Ovary (tissue), 7 donors: ENCODE measurements at regions not wholly inside any gene's neighbourhood (a gene's known extent, or its start where the extent isn't known, plus 50 kb on each side); places are given as distances from the start of the nearest gene placed in this dataset.

Experiments used
- DNase-seq, 5 donors: peaks; one replicate each; pipeline ENCODE4 v3.0.0-alpha.2; 2019 to 2020
- H3K27ac ChIP-seq, 2 donors: fragments of 200-600 bp; one replicate each; pipeline versions ENCODE4 v1.5.1 to v1.8.0; 2019 to 2022
- H3K27me3 ChIP-seq: fragments of 200-600 bp; one replicate; pipeline ENCODE4 v1.8.0; 2022
- H3K36me3 ChIP-seq: fragments of 200-600 bp; sonication (generic); one replicate; pipeline ENCODE4 v1.5.1; 2019
- H3K4me1 ChIP-seq: one replicate; pipeline ENCODE4 v1.8.1; 2013; ENCODE audit warnings: mild to moderate bottlenecking, moderate library complexity; ENCODE audit not compliant: insufficient read depth
- H3K4me3 ChIP-seq: fragments of 200-600 bp; sonication (generic); one replicate; pipeline ENCODE4 v1.5.1; 2017
- H3K9me3 ChIP-seq, 2 donors: fragments of 200-600 bp in 1 of 2; sonication (generic) in 1 of 2; one replicate each; pipeline versions ENCODE4 v1.5.1 to v1.8.1; 2013 to 2019; ENCODE audit warnings: mild to moderate bottlenecking in 1 of 2, moderate library complexity in 1 of 2
- CTCF ChIP-seq, 3 donors: fragments of 450-650 bp in 2 of 3; fragments of 200-600 bp in 1 of 3; IDR thresholded peaks; one replicate each; pipeline versions ENCODE4 v1.5.1 to v1.8.0; 2016 to 2022; ENCODE audit warnings: antibody characterized with exemption in 3 of 3, mild to moderate bottlenecking in 1 of 3
- EP300 ChIP-seq: sonication (generic); formaldehyde crosslinking; IDR thresholded peaks from one replicate; pipeline ENCODE4 v1.6.1; 2017; ENCODE audit warnings: antibody characterized with exemption
- POLR2A ChIP-seq: fragments of 450-650 bp; IDR thresholded peaks from one replicate; pipeline ENCODE4 v1.6.1; 2017; ENCODE audit warnings: antibody characterized with exemption, mild to moderate bottlenecking, moderate library complexity
- WGBS, 3 donors: extraction: QIAGEN DNeasy Blood & Tissue Kit in 1 of 3; methylation state at CpG; one replicate each; pipeline versions ENCODE4 v1.1.5 to v1.1.7; 2013 to 2017; 5-methylcytosine and 5-hydroxymethylcytosine counted together
- intact Hi-C, 4 donors: fragments of 100-400 bp; cut with DNase I; formaldehyde crosslinking; loops; one replicate each; pipeline versions ENCODE4 v1.11.0 to v1.15.1; 2022 to 2023
- donor health status: DM: no; HTN: no; CAD: no; lungs with moderate emphysema.
- donor health status: DM: no; HTN: no; CAD: no.
- donor health status: Bipolar disorder and iron deficiency.
- donor health status: DM: no; HTN: no; CAD: no.
- donor health status: DM: yes; HTN: yes; CAD: no.

- Histone ChIP-seq H3K4me3 (no peak overlapping the region), H3K36me3 (no peaks in the 10 kb centered on the region), H3K27ac (no peak overlapping the region), H3K4me1 (no peaks in the 10 kb centered on the region), H3K9me3 (no peaks in the 10 kb centered on the region), H3K27me3 (no peaks in the 10 kb centered on the region)
- intact Hi-C loops, result no loop called here
- no peak for DNase-seq
- WGBS, 3 donors, result 54 to 65% (median 55%) methylated on average over 7 of the region's 7 CpGs
- no peak for TF ChIP-seq POLR2A
- no peak for TF ChIP-seq CTCF (IDR thresholded peaks at IDR 0.05)
- no peak for TF ChIP-seq EP300
These were observed 501.1 kb downstream of the VRK1 start for GRCh38 chr14:97298331-97298730.

- DNase-seq, result no peak
- H3K36me3 ChIP-seq, result no peaks in the 10 kb centered on the region
- no peak overlapping the region for H3K4me3 ChIP-seq
- no peaks in the 10 kb centered on the region for H3K4me1 ChIP-seq
- intact Hi-C loops, result no loop called here
- 76 to 82% (median 78%) methylated on average over 14 of the region's 14 CpGs for WGBS, 3 donors
- H3K27me3 ChIP-seq, result no peaks in the 10 kb centered on the region
- H3K27ac ChIP-seq, result no peak overlapping the region
- H3K9me3 ChIP-seq, result no peaks in the 10 kb centered on the region
- no peak for TF ChIP-seq EP300
- no peak for TF ChIP-seq CTCF (IDR thresholded peaks at IDR 0.05)
- no peak for TF ChIP-seq POLR2A
These were observed 501.6 kb downstream of the VRK1 start for GRCh38 chr14:97298736-97299135.

GRCh38 chr14:97299661-97300060, 502.5 kb downstream of the VRK1 start:
- Histone ChIP-seq H3K27me3 (no peaks in the 10 kb centered on the region), H3K36me3 (no peaks in the 10 kb centered on the region), H3K27ac (no peak overlapping the region), H3K4me3 (no peak overlapping the region), H3K4me1 (no peaks in the 10 kb centered on the region), H3K9me3 (no peaks in the 10 kb centered on the region)
- 67 to 80% (median 75%) methylated on average over 3 of the region's 3 CpGs for WGBS, 3 donors
- intact Hi-C loops, result no loop called here
- no peak for DNase-seq
- TF ChIP-seq CTCF (IDR thresholded peaks at IDR 0.05), result no peak
- TF ChIP-seq POLR2A, result no peak
- no peak for TF ChIP-seq EP300

- H3K27ac ChIP-seq, result no peak overlapping the region
- TF ChIP-seq EP300 (no peak), POLR2A (no peak), CTCF (IDR thresholded peaks at IDR 0.05) (no peak)
- H3K4me3 ChIP-seq, result no peak overlapping the region
- no peaks in the 10 kb centered on the region for H3K9me3 ChIP-seq
- H3K27me3 ChIP-seq, result no peaks in the 10 kb centered on the region
- DNase-seq, result no peak
- H3K36me3 ChIP-seq, result no peaks in the 10 kb centered on the region
- 44 to 54% (median 51%) methylated on average over 4 of the region's 4 CpGs for WGBS, 3 donors
- no peaks in the 10 kb centered on the region for H3K4me1 ChIP-seq
- intact Hi-C loops, result no loop called here
These were observed 504.9 kb downstream of the VRK1 start for GRCh38 chr14:97301931-97302559.
